ENCODE measurements at regions not wholly inside any gene's neighbourhood (a gene's known extent, or its start where the extent isn't known, plus 50 kb on each side); places are given as distances from the start of the nearest gene placed in this dataset.

DNA sequence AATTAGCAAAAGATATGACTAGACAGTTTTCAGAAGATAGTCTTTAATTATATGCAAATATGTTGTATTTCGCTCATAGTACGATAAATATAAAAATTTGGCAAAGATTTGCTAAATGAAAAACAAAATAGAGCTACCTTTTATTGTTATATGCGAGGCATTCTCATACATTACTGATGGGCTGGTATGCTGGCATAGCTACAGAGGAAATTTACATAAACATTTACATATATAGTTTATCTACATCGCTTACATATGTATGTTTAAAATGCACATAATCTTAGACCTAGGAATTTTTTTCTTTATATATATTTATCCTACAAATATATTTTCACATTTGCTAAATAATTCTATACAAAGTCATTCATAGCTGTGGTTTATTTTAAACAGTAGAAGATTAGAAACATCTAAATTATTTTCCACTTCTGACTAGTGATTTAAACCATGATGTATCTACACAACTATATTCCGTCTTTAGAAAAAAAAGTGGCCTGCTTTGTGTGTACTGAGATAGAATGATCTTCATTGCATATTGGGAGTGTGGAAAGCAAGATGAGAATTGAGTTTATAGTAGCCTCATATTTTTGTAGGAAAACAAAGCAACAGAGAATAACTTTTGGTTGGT lies 1345.0 kb upstream of the SLC10A2 start:
- TF ChIP-seq, protein P1, sequence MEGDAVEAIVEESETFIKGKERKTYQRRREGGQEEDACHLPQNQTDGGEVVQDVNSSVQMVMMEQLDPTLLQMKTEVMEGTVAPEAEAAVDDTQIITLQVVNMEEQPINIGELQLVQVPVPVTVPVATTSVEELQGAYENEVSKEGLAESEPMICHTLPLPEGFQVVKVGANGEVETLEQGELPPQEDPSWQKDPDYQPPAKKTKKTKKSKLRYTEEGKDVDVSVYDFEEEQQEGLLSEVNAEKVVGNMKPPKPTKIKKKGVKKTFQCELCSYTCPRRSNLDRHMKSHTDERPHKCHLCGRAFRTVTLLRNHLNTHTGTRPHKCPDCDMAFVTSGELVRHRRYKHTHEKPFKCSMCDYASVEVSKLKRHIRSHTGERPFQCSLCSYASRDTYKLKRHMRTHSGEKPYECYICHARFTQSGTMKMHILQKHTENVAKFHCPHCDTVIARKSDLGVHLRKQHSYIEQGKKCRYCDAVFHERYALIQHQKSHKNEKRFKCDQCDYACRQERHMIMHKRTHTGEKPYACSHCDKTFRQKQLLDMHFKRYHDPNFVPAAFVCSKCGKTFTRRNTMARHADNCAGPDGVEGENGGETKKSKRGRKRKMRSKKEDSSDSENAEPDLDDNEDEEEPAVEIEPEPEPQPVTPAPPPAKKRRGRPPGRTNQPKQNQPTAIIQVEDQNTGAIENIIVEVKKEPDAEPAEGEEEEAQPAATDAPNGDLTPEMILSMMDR (IDR thresholded peaks at IDR 0.05) = no peak
- TF ChIP-seq POLR2AphosphoS5 (IDR thresholded peaks at IDR 0.05; ENCODE audit: insufficient read depth in 1 of 2, low read depth in 1 of 2) (no peak), POLR2A (IDR thresholded peaks at IDR 0.05) (no peak)

Measured in vagina (tissue), 2 donors.